Naive thymus-derived CD4-positive, alpha-beta T cell (primary cell): ENCODE measurements at regions not wholly inside any gene's neighbourhood (a gene's known extent, or its start where the extent isn't known, plus 50 kb on each side); places are given as distances from the start of the nearest gene placed in this dataset.
A peak's percentile ranks its signal among the peaks of the same experiment; 100 is the strongest.
"Not testable (repeated sequence)": the region's sequence is repeated elsewhere in the genome, so short reads cannot be mapped to it uniquely, and the experiment has no call there.

ENCODE experiments used
- ATAC-seq: fragments of 150-1000 bp; cut with Tn5 transposase; 2 replicates; pipeline ENCODE4 v1.10.0; 2021; ENCODE audit warnings: mild to moderate bottlenecking, moderate library complexity
- CTCF ChIA-PET: fragments of 350-600 bp; sonication (Branson Sonifier 250); formaldehyde crosslinking; loops from one replicate; lab custom pipeline; 2021; ENCODE audit warnings: antibody characterized with exemption; lab: Charles Lee
- POLR2A ChIA-PET: fragments of 350-600 bp; sonication (Branson Sonifier 250); formaldehyde crosslinking; loops from one replicate; lab custom pipeline; 2021; ENCODE audit warnings: antibody characterized with exemption, inconsistent platforms; lab: Charles Lee
- DNase-seq, 9 donors: peaks; one replicate each; pipeline versions ENCODE4 v3.0.0 to v3.0.0-alpha.2; 2020 to 2022; ENCODE audit warnings: mixed read lengths in 1 of 9
- H3K27ac ChIP-seq: one replicate; pipeline ENCODE4 v1.7.0; 2013; ENCODE audit warnings: mild to moderate bottlenecking, low read depth, low read length, moderate library complexity
- H3K27me3 ChIP-seq, 2 donors: one replicate each; pipeline ENCODE4 v1.7.0; 2013; ENCODE audit warnings: low read length in 2 of 2, mild to moderate bottlenecking in 2 of 2, moderate library complexity in 2 of 2; ENCODE audit not compliant: control insufficient read depth in 2 of 2, insufficient read depth in 2 of 2
- H3K36me3 ChIP-seq, 3 experiments: 1 replicate in 2 of 3; 2 replicates in 1 of 3; pipeline ENCODE4 v1.7.0; 2013; ENCODE audit warnings: low read length in 3 of 3, mild to moderate bottlenecking in 3 of 3, moderate library complexity in 1 of 3; ENCODE audit not compliant: insufficient read depth in 3 of 3, control insufficient read depth in 2 of 3
- H3K4me1 ChIP-seq, 2 donors: one replicate each; pipeline ENCODE4 v1.7.0; 2013; ENCODE audit warnings: low read length in 2 of 2, mild to moderate bottlenecking in 2 of 2, moderate library complexity in 1 of 2; ENCODE audit not compliant: control insufficient read depth in 2 of 2, insufficient read depth in 2 of 2
- H3K4me3 ChIP-seq: 2 replicates; pipeline ENCODE4 v1.7.0; 2013; ENCODE audit warnings: mild to moderate bottlenecking, low read length
- H3K9me3 ChIP-seq, 3 experiments: 1 replicate in 2 of 3; 2 replicates in 1 of 3; pipeline ENCODE4 v1.7.0; 2013; ENCODE audit warnings: low read length in 3 of 3; ENCODE audit not compliant: control insufficient read depth in 2 of 3
- H3K27ac Mint-ChIP-seq, 9 donors: one replicate each; pipeline ENCODE4 v1.8.0; 2020 to 2022; ENCODE audit warnings: mixed read lengths in 9 of 9, mild to moderate bottlenecking in 8 of 9, moderate library complexity in 5 of 9, inconsistent platforms in 2 of 9
- H3K27me3 Mint-ChIP-seq, 5 donors: one replicate each; pipeline ENCODE4 v1.8.0; 2021 to 2022; ENCODE audit warnings: mixed read lengths in 5 of 5, mild to moderate bottlenecking in 1 of 5
- H3K36me3 Mint-ChIP-seq, 5 donors: one replicate each; pipeline ENCODE4 v1.8.0; 2020 to 2022; ENCODE audit warnings: mixed read lengths in 5 of 5, mild to moderate bottlenecking in 3 of 5, inconsistent platforms in 1 of 5
- H3K4me1 Mint-ChIP-seq, 7 donors: one replicate each; pipeline ENCODE4 v1.8.0; 2020 to 2022; ENCODE audit warnings: mixed read lengths in 7 of 7, mild to moderate bottlenecking in 3 of 7, inconsistent platforms in 1 of 7
- H3K4me3 Mint-ChIP-seq, 10 donors: one replicate each; pipeline ENCODE4 v1.8.0; 2020 to 2022; ENCODE audit warnings: mild to moderate bottlenecking in 10 of 10, mixed read lengths in 10 of 10, moderate library complexity in 6 of 10, inconsistent platforms in 2 of 10
- H3K9me3 Mint-ChIP-seq, 11 donors: one replicate each; pipeline ENCODE4 v1.8.0; 2020 to 2022; ENCODE audit warnings: mixed read lengths in 11 of 11, mild to moderate bottlenecking in 4 of 11, inconsistent platforms in 1 of 11, moderate library complexity in 1 of 11
- intact Hi-C, 2 donors: fragments of 100-400 bp; cut with micrococcal nuclease; formaldehyde crosslinking; loops; one replicate each; pipeline ENCODE4 v1.15.1; 2023

DNA sequence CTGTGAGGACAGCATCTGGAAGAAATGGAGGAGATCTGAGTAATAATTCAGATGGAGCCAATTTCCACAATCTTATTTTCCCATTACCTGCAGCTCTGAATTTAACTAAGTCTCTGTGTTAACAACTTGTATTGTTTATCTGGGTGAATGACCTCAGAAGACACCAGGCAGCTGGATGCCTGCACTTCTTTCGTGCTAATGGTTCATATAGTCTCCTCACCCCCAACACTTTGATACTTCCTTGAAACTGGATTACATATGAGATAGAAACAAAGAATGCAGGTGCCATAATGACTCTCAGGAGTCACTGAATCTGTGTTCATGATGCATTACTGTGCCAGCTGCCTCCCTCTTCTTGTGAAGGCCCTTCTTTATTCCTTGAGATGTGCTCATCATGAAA is 125.6 kb upstream of the VPREB1 start:
- CTCF ChIA-PET, result no interaction called here
- peaks cover 0 to 5% (median 0%) of the 10 kb centered on the region in 7 donors for H3K4me1 Mint-ChIP-seq
- ATAC-seq, result no peak
- Histone ChIP-seq H3K27me3 (no peaks in the 10 kb centered on the region), H3K27ac (no peak overlapping the region), H3K4me1 (no peaks in the 10 kb centered on the region), H3K9me3 (no peaks in the 10 kb centered on the region), H3K4me3 (no peak overlapping the region), H3K36me3 (no peaks in the 10 kb centered on the region)
- no peak for DNase-seq
- intact Hi-C loops, result no loop called here
- H3K9me3 Mint-ChIP-seq, result no peaks in the 10 kb centered on the region
- H3K27ac Mint-ChIP-seq, result no peak overlapping the region
- H3K27me3 Mint-ChIP-seq, result peaks cover 17 to 36% (median 31%) of the 10 kb centered on the region in 5 donors
- POLR2A ChIA-PET, result no interaction called here
- no peaks in the 10 kb centered on the region for H3K36me3 Mint-ChIP-seq
- H3K4me3 Mint-ChIP-seq, result no peak overlapping the region

- H3K27ac ChIP-seq, result not testable (repeated sequence)
These were observed 126.6 kb upstream of the VPREB1 start for GRCh38 chr22:22117864-22118544.

DNA sequence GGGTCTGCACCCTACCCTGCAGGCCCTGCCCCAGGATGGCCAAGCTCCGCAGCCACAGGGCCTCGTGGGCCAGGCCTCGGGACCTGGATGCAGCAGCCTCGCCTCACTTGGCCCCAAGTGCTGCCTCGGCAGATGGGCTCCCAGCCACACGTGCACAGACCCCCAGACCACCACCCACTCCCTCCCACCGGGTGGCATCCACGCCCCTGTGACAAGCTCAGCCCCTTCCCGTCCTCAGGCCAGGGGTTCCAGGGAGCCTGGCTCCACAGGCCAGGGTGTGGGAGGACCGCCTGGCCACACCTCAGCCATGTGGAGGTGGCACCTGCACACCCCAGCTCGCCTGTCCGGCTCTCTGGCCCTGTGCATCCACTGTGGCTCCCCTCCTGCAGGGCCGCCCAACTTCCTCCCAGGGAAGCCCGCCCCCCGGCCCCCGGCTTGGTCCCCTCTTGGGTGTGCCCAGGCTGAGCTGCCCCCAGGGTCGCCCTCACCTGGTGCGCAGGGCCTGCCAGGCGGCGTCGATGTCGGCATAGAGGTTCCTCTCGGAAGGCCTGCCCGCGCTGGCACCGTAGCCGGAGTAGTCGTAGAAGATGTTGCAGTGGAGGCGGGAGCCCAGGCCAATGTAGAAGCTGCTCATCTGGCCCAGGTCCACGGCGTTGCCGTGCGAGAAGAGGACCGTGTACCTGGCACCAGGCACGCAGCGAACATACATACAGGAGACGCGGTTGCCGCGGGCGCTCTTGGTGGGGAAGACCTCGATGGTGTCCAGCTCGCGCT is 127.4 kb upstream of the VPREB1 start:
- ATAC-seq, DNase-seq, H3K4me3 ChIP-seq, H3K36me3 Mint-ChIP-seq, H3K27ac Mint-ChIP-seq, H3K9me3 Mint-ChIP-seq, H3K36me3 ChIP-seq, H3K27me3 ChIP-seq, H3K4me1 Mint-ChIP-seq, POLR2A ChIA-PET, intact Hi-C loops, H3K27ac ChIP-seq, CTCF ChIA-PET, H3K4me1 ChIP-seq, H3K9me3 ChIP-seq: not testable (repeated sequence)
- Mint-ChIP-seq H3K4me3 (peak overlapping the region in 1 of 10 donors; percentile 29), H3K27me3 (peaks cover 4 to 22% (median 15%) of the 10 kb centered on the region in 5 donors)

More at GRCh38 chr22:22117864-22118544, 126.6 kb upstream of the VPREB1 start:
- H3K4me3 ChIP-seq, H3K4me1 Mint-ChIP-seq, H3K36me3 ChIP-seq, ATAC-seq, H3K9me3 Mint-ChIP-seq, H3K9me3 ChIP-seq, H3K27ac Mint-ChIP-seq, CTCF ChIA-PET, H3K4me1 ChIP-seq, intact Hi-C loops, DNase-seq, POLR2A ChIA-PET, H3K27me3 ChIP-seq, H3K36me3 Mint-ChIP-seq: not testable (repeated sequence)
- H3K27me3 Mint-ChIP-seq, result peaks cover 10 to 30% (median 21%) of the 10 kb centered on the region in 5 donors
- H3K4me3 Mint-ChIP-seq, result peak overlapping the region in 4 of 10 donors; percentile 48 to 73 (median 64)

DNA sequence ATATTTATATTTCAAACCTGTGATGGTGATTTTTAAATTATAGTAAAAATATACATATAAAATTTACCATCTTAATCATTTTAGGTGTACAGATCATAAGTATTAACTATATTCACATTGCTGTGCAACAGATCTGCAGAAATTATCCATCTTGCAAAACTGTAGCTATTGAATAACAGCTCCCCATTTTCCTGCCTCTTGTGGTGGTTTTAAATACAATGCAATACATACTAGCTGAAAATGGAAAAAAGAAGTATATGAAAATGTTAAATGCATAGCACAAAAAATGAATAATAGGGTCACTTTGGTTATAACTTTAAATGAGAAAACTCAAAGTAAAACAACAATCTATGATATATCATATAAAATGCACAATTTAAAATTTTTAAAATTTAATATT is 130.9 kb upstream of the VPREB1 start:
- Histone ChIP-seq H3K9me3 (no peaks in the 10 kb centered on the region), H3K27me3 (no peaks in the 10 kb centered on the region), H3K4me3 (no peak overlapping the region), H3K36me3 (no peaks in the 10 kb centered on the region), H3K4me1 (no peaks in the 10 kb centered on the region), H3K27ac (no peak overlapping the region)
- Mint-ChIP-seq H3K27me3 (peaks cover 4 to 7% (median 6%) of the 10 kb centered on the region in 5 donors), H3K9me3 (no peaks in the 10 kb centered on the region), H3K4me3 (no peak overlapping the region), H3K4me1 (peaks cover 0 to 18% (median 8%) of the 10 kb centered on the region in 7 donors), H3K27ac (no peak overlapping the region), H3K36me3 (no peaks in the 10 kb centered on the region)
- intact Hi-C loops, result loop anchor here in 1 of 2 donors (5.0 kb wide), 1 partner anchor 84 kb away; no protein-coding TSS in a partner anchor
- POLR2A ChIA-PET, result no interaction called here
- no peak for ATAC-seq
- no peak for DNase-seq
- CTCF ChIA-PET, result no interaction called here

DNA sequence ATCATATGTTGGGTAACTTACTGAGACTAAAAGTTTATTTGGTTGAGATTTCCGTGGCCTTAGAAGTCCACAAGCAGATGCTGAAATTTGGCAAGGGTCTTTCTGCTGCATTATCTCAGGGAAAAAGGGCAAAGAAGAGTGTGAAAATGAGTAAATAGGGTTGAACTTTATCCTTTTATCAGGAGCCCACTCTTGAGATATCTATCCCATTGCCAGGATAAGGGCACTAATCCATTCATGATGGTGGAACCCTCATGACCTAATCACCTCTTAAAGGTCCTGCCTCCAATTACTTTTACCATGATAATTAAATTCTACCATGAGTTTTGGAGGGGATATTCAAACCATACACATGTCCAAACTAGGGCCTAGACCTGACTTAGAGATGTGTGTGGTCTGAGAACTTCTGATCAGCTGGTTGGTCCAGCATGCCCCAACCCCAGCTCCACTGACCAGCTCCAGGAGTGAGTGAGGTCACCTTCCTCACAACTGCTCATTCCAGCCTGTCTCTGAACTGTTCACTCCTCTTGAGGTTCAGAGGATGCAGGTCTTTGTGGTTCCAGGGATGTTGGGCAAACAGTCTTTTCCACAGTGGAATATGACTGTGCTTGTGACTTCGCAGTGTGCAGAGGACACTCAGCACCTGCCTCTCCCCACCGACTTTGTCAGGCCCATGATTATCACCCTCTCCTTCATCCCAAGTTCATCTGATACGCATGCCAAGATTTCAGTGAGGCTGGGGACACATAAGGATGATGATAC is 130.1 kb upstream of the TOP3B start:
- H3K4me1 Mint-ChIP-seq, result peaks cover 0 to 18% (median 8%) of the 10 kb centered on the region in 7 donors
- H3K4me3 Mint-ChIP-seq, result no peak overlapping the region
- POLR2A ChIA-PET, result no interaction called here
- CTCF ChIA-PET, result no interaction called here
- Histone ChIP-seq H3K27ac (no peak overlapping the region), H3K4me3 (no peak overlapping the region), H3K4me1 (no peaks in the 10 kb centered on the region), H3K36me3 (no peaks in the 10 kb centered on the region), H3K9me3 (no peaks in the 10 kb centered on the region), H3K27me3 (no peaks in the 10 kb centered on the region)
- H3K27ac Mint-ChIP-seq, result peak overlapping the region in 1 of 9 donors; percentile 26
- ATAC-seq (no peak), DNase-seq (no peak)
- intact Hi-C loops, result loop anchor here in 1 of 2 donors (5.0 kb wide), 1 partner anchor 85 kb away; no protein-coding TSS in a partner anchor
- H3K27me3 Mint-ChIP-seq, result no peaks in the 10 kb centered on the region
- H3K36me3 Mint-ChIP-seq, result no peaks in the 10 kb centered on the region
- H3K9me3 Mint-ChIP-seq, result no peaks in the 10 kb centered on the region

- peaks cover 0 to 3% (median 0%) of the 10 kb centered on the region in 5 donors for H3K27me3 Mint-ChIP-seq
- Histone ChIP-seq H3K4me3 (no peak overlapping the region), H3K36me3 (no peaks in the 10 kb centered on the region), H3K4me1 (no peaks in the 10 kb centered on the region), H3K27ac (no peak overlapping the region), H3K27me3 (no peaks in the 10 kb centered on the region), H3K9me3 (no peaks in the 10 kb centered on the region)
- H3K4me1 Mint-ChIP-seq, result peaks cover 0 to 18% (median 8%) of the 10 kb centered on the region in 7 donors
- no peaks in the 10 kb centered on the region for H3K9me3 Mint-ChIP-seq
- DNase-seq (no peak), ATAC-seq (no peak)
- intact Hi-C loops, result loop anchor here in 1 of 2 donors (5.0 kb wide), 1 partner anchor 85 kb away; no protein-coding TSS in a partner anchor
- H3K27ac Mint-ChIP-seq, result no peak overlapping the region
- CTCF ChIA-PET, result no interaction called here
- no peak overlapping the region for H3K4me3 Mint-ChIP-seq
- H3K36me3 Mint-ChIP-seq, result no peaks in the 10 kb centered on the region
- POLR2A ChIA-PET, result no interaction called here
These were observed 129.4 kb upstream of the TOP3B start for GRCh38 chr22:22111983-22112382.
